HepG2 (cell line): ENCODE measurements at regions not wholly inside any gene's neighbourhood (a gene's known extent, or its start where the extent isn't known, plus 50 kb on each side); places are given as distances from the start of the nearest gene placed in this dataset.
A peak's percentile ranks its signal among the peaks of the same experiment; 100 is the strongest.

Source experiments
- ATF7-NPFF ChIP-seq: sonication (generic); formaldehyde crosslinking; IDR thresholded peaks from 2 replicates; pipeline ENCODE4 v1.8.1; 2023; ENCODE audit warnings: mild to moderate bottlenecking, low read depth, missing genetic modification reagents, moderate library complexity
- CCAR2 ChIP-seq: fragments of 200-400 bp; formaldehyde crosslinking; optimal IDR thresholded peaks from 2 replicates; pipeline ENCODE3; 2018; ENCODE audit warnings: low read depth, mild to moderate bottlenecking, low read length, moderate library complexity
- DNMT3B ChIP-seq: conservative IDR thresholded peaks from 2 replicates; pipeline ENCODE4 v1.6.1; 2016; ENCODE audit warnings: missing biosample characterization, control low read depth
- ELF4 ChIP-seq: sonication (generic); formaldehyde crosslinking; IDR thresholded peaks from 2 replicates; pipeline ENCODE4 v1.5.0; 2020; ENCODE audit warnings: missing genetic modification reagents, mild to moderate bottlenecking, moderate library complexity, borderline replicate concordance
- ESRRA ChIP-seq: sonication (generic); formaldehyde crosslinking; IDR thresholded peaks from 2 replicates; pipeline ENCODE4 v1.5.1; 2020; ENCODE audit warnings: mild to moderate bottlenecking, low read depth, missing genetic modification reagents
- FOXC1 ChIP-seq: sonication (generic); formaldehyde crosslinking; IDR thresholded peaks from 2 replicates; pipeline ENCODE4 v1.8.0; 2022; ENCODE audit warnings: mild to moderate bottlenecking, missing genetic modification reagents, borderline replicate concordance
- HES4 ChIP-seq: sonication (generic); formaldehyde crosslinking; IDR thresholded peaks from 2 replicates; pipeline ENCODE4 v1.9.0; 2021; ENCODE audit warnings: mild to moderate bottlenecking, missing genetic modification reagents, borderline replicate concordance
- NFKB2 ChIP-seq: sonication (generic); formaldehyde crosslinking; IDR thresholded peaks from 2 replicates; pipeline ENCODE4 v1.4.0; 2020; ENCODE audit warnings: missing genetic modification reagents, borderline replicate concordance
- NRL ChIP-seq: sonication (generic); formaldehyde crosslinking; IDR thresholded peaks from 2 replicates; pipeline ENCODE4 v1.5.0; 2020; ENCODE audit warnings: missing genetic modification reagents, mild to moderate bottlenecking, moderate library complexity, borderline replicate concordance
- PRPF4 ChIP-seq: fragments of 200-400 bp; formaldehyde crosslinking; IDR thresholded peaks from 2 replicates; pipeline ENCODE4 v1.6.1; 2016; ENCODE audit warnings: low read length, low read depth; ENCODE audit not compliant: poor library complexity, severe bottlenecking
- REL ChIP-seq: sonication (generic); formaldehyde crosslinking; conservative IDR thresholded peaks from 2 replicates; pipeline ENCODE4 v1.8.0; 2022; ENCODE audit warnings: mild to moderate bottlenecking, missing genetic modification reagents, moderate library complexity
- RNF219 ChIP-seq: sonication (generic); formaldehyde crosslinking; IDR thresholded peaks from 2 replicates; pipeline ENCODE4 v1.5.0; 2020; ENCODE audit warnings: mild to moderate bottlenecking, missing genetic modification reagents
- SALL1 ChIP-seq: sonication (generic); formaldehyde crosslinking; IDR thresholded peaks from 2 replicates; pipeline ENCODE4 v1.8.0; 2022; ENCODE audit warnings: mild to moderate bottlenecking, missing genetic modification reagents
- SALL2 ChIP-seq: sonication (generic); formaldehyde crosslinking; IDR thresholded peaks from 2 replicates; pipeline ENCODE4 v1.8.1; 2023; ENCODE audit warnings: mild to moderate bottlenecking, missing genetic modification reagents, inconsistent platforms
- SRSF1 ChIP-seq: fragments of 200-400 bp; formaldehyde crosslinking; optimal IDR thresholded peaks from 2 replicates; pipeline ENCODE3; 2017; ENCODE audit warnings: mild to moderate bottlenecking, low read depth, low read length, moderate library complexity
- STAG1 ChIP-seq: sonication (generic); formaldehyde crosslinking; IDR thresholded peaks from 2 replicates; pipeline ENCODE4 v1.4.0; 2020; ENCODE audit warnings: missing genetic modification reagents
- ZMAT3 ChIP-seq: sonication (generic); formaldehyde crosslinking; conservative IDR thresholded peaks from 2 replicates; pipeline ENCODE4 v1.7.0; 2021; ENCODE audit warnings: missing genetic modification reagents
- ZNF138 ChIP-seq: sonication (generic); formaldehyde crosslinking; IDR thresholded peaks from 2 replicates; pipeline ENCODE4 v1.5.0; 2020; ENCODE audit warnings: mild to moderate bottlenecking, low read depth, missing genetic modification reagents
- ZNF3 ChIP-seq: IDR thresholded peaks from 2 replicates; pipeline ENCODE4 v1.7.0; 2017; ENCODE audit warnings: inconsistent platforms
- ZNF331 ChIP-seq: sonication (generic); formaldehyde crosslinking; IDR thresholded peaks from 2 replicates; pipeline ENCODE4 v1.4.0; 2020; ENCODE audit warnings: missing genetic modification reagents
- ZNF337 ChIP-seq: sonication (generic); formaldehyde crosslinking; IDR thresholded peaks from 2 replicates; pipeline ENCODE4 v1.5.1; 2020; ENCODE audit warnings: missing genetic modification reagents, low read depth, mild to moderate bottlenecking, borderline replicate concordance
- ZNF343 ChIP-seq: sonication (generic); formaldehyde crosslinking; IDR thresholded peaks from 2 replicates; pipeline ENCODE4 v1.4.0; 2020; ENCODE audit warnings: mild to moderate bottlenecking, missing genetic modification reagents
- ZNF557 ChIP-seq: sonication (generic); formaldehyde crosslinking; IDR thresholded peaks from 2 replicates; pipeline ENCODE4 v1.4.0; 2020; ENCODE audit warnings: missing genetic modification reagents
- ZNF589 ChIP-seq: sonication (generic); formaldehyde crosslinking; conservative IDR thresholded peaks from 2 replicates; pipeline ENCODE4 v1.8.0; 2022; ENCODE audit warnings: mild to moderate bottlenecking, moderate library complexity, missing genetic modification reagents
- ZNF766 ChIP-seq: sonication (generic); formaldehyde crosslinking; IDR thresholded peaks from 2 replicates; pipeline ENCODE4 v1.5.0; 2020; ENCODE audit warnings: missing genetic modification reagents, borderline replicate concordance
- TF ChIP-seq, protein P1 (sequence below): sonication (generic); formaldehyde crosslinking; IDR thresholded peaks from 2 replicates; pipeline ENCODE4 v1.4.0; 2020; ENCODE audit warnings: missing genetic modification reagents; ENCODE audit errors: not compliant biosample characterization
- TF ChIP-seq, protein P2 (sequence below): sonication (generic); formaldehyde crosslinking; IDR thresholded peaks from 2 replicates; pipeline ENCODE4 v1.5.0; 2020; ENCODE audit warnings: missing genetic modification reagents
- TF ChIP-seq, protein P3 (sequence below): sonication (generic); formaldehyde crosslinking; IDR thresholded peaks from 2 replicates; pipeline ENCODE4 v1.4.0; 2020; ENCODE audit warnings: missing genetic modification reagents

GRCh38 chr15:24878153-24878552 lies 76.6 kb upstream of the SNRPN start (continued):
- TF ChIP-seq, protein P1, sequence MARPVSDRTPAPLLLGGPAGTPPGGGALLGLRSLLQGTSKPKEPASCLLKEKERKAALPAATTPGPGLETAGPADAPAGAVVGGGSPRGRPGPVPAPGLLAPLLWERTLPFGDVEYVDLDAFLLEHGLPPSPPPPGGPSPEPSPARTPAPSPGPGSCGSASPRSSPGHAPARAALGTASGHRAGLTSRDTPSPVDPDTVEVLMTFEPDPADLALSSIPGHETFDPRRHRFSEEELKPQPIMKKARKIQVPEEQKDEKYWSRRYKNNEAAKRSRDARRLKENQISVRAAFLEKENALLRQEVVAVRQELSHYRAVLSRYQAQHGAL (CRISPR knock-in tag) = no peak
- TF ChIP-seq RNF219 (CRISPR knock-in tag) (no peak), PRPF4 (no peak), SRSF1 (peak; percentile 44), ZNF766 (no peak; the same call in 1 of the 2 replicates), ELF4 (CRISPR knock-in tag) (no peak), ZNF138 (no peak), REL (CRISPR knock-in tag) (no peak), NFKB2 (CRISPR knock-in tag) (peak; percentile 48; the same call in 1 of the 2 replicates), NRL (CRISPR knock-in tag) (peak; percentile 68; the same call in 1 of the 2 replicates), FOXC1 (peak; percentile 28; the same call in 1 of the 2 replicates), CCAR2 (no peak), ZMAT3 (CRISPR knock-in tag) (no peak), ZNF3 (CRISPR knock-in tag) (no peak), SALL1 (CRISPR knock-in tag) (peak; percentile 88), HES4 (CRISPR knock-in tag) (no peak), SALL2 (CRISPR knock-in tag) (no peak), ZNF557 (CRISPR knock-in tag) (no peak), ZNF337 (CRISPR knock-in tag) (no peak), ZNF343 (no peak), DNMT3B (CRISPR knock-in tag) (no peak), ZNF589 (no peak), ZNF331 (CRISPR knock-in tag) (peak; percentile 81), ATF7-NPFF (peak; percentile 60; the same call in 1 of the 2 replicates), ESRRA (CRISPR knock-in tag) (no peak), STAG1 (peak; percentile 38)
- TF ChIP-seq, protein P2, sequence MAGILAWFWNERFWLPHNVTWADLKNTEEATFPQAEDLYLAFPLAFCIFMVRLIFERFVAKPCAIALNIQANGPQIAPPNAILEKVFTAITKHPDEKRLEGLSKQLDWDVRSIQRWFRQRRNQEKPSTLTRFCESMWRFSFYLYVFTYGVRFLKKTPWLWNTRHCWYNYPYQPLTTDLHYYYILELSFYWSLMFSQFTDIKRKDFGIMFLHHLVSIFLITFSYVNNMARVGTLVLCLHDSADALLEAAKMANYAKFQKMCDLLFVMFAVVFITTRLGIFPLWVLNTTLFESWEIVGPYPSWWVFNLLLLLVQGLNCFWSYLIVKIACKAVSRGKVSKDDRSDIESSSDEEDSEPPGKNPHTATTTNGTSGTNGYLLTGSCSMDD (CRISPR knock-in tag) = no peak
- TF ChIP-seq, protein P3, sequence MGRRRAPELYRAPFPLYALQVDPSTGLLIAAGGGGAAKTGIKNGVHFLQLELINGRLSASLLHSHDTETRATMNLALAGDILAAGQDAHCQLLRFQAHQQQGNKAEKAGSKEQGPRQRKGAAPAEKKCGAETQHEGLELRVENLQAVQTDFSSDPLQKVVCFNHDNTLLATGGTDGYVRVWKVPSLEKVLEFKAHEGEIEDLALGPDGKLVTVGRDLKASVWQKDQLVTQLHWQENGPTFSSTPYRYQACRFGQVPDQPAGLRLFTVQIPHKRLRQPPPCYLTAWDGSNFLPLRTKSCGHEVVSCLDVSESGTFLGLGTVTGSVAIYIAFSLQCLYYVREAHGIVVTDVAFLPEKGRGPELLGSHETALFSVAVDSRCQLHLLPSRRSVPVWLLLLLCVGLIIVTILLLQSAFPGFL (CRISPR knock-in tag) = no peak
